IMR-90 (cell line): ENCODE measurements at regions not wholly inside any gene's neighbourhood (a gene's known extent, or its start where the extent isn't known, plus 50 kb on each side); places are given as distances from the start of the nearest gene placed in this dataset.

Source experiments
- ATAC-seq: fragments of 200-7000 bp; cut with Tn5 transposase; 2 replicates; pipeline ENCODE4 v1.9.1; 2020; ENCODE audit warnings: low read depth, mild to moderate bottlenecking, moderate library complexity
- BruUV-seq: library from RNA; stranded (reverse); fragments of 400-500 nt; replicated peaks from 2 replicates; lab custom pipeline; 2021; lab: Mats Ljungman, UMichigan
- CTCF ChIA-PET: fragments of 300-600 bp; formaldehyde crosslinking; extraction: SDS; loops from one replicate; lab custom pipeline; 2021; ENCODE audit warnings: antibody characterized with exemption; lab: Yijun Ruan, JAX
- POLR2A ChIA-PET: fragments of 300-600 bp; sonication (Branson Sonifier 250); formaldehyde crosslinking; loops from one replicate; lab custom pipeline; 2022; ENCODE audit warnings: antibody characterized with exemption; ENCODE audit not compliant: unreplicated experiment; lab: Charles Lee
- DNase-seq: peaks from one replicate; pipeline ENCODE4 v3.0.0; 2013
- H2AFZ ChIP-seq: replicated peaks from 2 replicates; pipeline ENCODE3; 2013; ENCODE audit warnings: low read length, mild to moderate bottlenecking; ENCODE audit not compliant: poor library complexity
- H2AK5ac ChIP-seq: 2 replicates; pipeline ENCODE4 v1.6.1; 2013; ENCODE audit warnings: low read depth, low read length, inconsistent platforms
- H2AK9ac ChIP-seq: replicated peaks from 2 replicates; pipeline ENCODE3; 2013; ENCODE audit warnings: mild to moderate bottlenecking, low read depth, low read length, moderate library complexity; ENCODE audit not compliant: poor library complexity
- H2BK120ac ChIP-seq: 2 replicates; pipeline ENCODE4 v1.6.1; 2013; ENCODE audit warnings: low read depth, low read length, inconsistent platforms
- H2BK15ac ChIP-seq: 3 replicates; pipeline ENCODE4 v1.6.1; 2013; ENCODE audit warnings: low read depth, low read length, inconsistent platforms
- H2BK20ac ChIP-seq: 2 replicates; pipeline ENCODE4 v1.6.1; 2013; ENCODE audit warnings: low read depth, mild to moderate bottlenecking, inconsistent platforms, low read length, moderate library complexity
- H2BK5ac ChIP-seq: 2 replicates; pipeline ENCODE4 v1.6.1; 2013; ENCODE audit warnings: mild to moderate bottlenecking, low read depth, low read length, inconsistent platforms; ENCODE audit not compliant: poor library complexity, severe bottlenecking
- H3K14ac ChIP-seq: replicated peaks from 2 replicates; pipeline ENCODE4 v1.6.1; 2013; ENCODE audit warnings: low read depth, low read length, inconsistent platforms
- H3K18ac ChIP-seq: 2 replicates; pipeline ENCODE4 v1.6.1; 2013; ENCODE audit warnings: low read depth, low read length, control low read depth
- H3K23ac ChIP-seq: 2 replicates; pipeline ENCODE4 v1.6.1; 2013; ENCODE audit warnings: low read depth, low read length, inconsistent platforms
- H3K27ac ChIP-seq: 2 replicates; pipeline ENCODE4 v1.5.1; 2013; ENCODE audit warnings: mild to moderate bottlenecking, control low read depth, low read length; ENCODE audit not compliant: insufficient read depth
- H3K27me3 ChIP-seq: 2 replicates; pipeline ENCODE4 v1.6.1; 2013; ENCODE audit warnings: low read length; ENCODE audit not compliant: control insufficient read depth, insufficient read depth
- H3K36me3 ChIP-seq: 2 replicates; pipeline ENCODE4 v1.6.1; 2013; ENCODE audit warnings: low read length, mixed read lengths; ENCODE audit not compliant: control insufficient read depth, insufficient read depth
- H3K4ac ChIP-seq: 2 replicates; pipeline ENCODE4 v1.6.1; 2013; ENCODE audit warnings: low read depth, low read length, inconsistent platforms
- H3K4me1 ChIP-seq: 2 replicates; pipeline ENCODE4 v1.6.1; 2013; ENCODE audit warnings: low read length, mixed read lengths; ENCODE audit not compliant: control insufficient read depth, insufficient read depth
- H3K4me2 ChIP-seq: 2 replicates; pipeline ENCODE4 v1.6.1; 2013; ENCODE audit warnings: low read depth, mild to moderate bottlenecking, control low read depth, low read length, moderate library complexity
- H3K4me3 ChIP-seq: 2 replicates; pipeline ENCODE4 v1.5.1; 2013; ENCODE audit warnings: low read depth, mild to moderate bottlenecking, control low read depth, low read length, moderate library complexity; ENCODE audit not compliant: insufficient read depth
- H3K56ac ChIP-seq: 2 replicates; pipeline ENCODE4 v1.6.1; 2013; ENCODE audit warnings: low read length, inconsistent platforms; ENCODE audit not compliant: insufficient read depth; ENCODE audit errors: extremely low read depth
- H3K79me1 ChIP-seq, 2 experiments: 2 replicates each; pipeline ENCODE4 v1.6.1; 2013; ENCODE audit warnings: low read length in 2 of 2, inconsistent platforms in 1 of 2, low read depth in 1 of 2
- H3K9ac ChIP-seq: 2 replicates; pipeline ENCODE4 v1.6.1; 2013; ENCODE audit warnings: low read depth, low read length, control low read depth
- H3K9me1 ChIP-seq: 2 replicates; pipeline ENCODE4 v1.6.1; 2013; ENCODE audit warnings: low read length, inconsistent platforms; ENCODE audit not compliant: insufficient read depth
- H3K9me3 ChIP-seq: 2 replicates; pipeline ENCODE4 v1.6.1; 2013; ENCODE audit warnings: low read length; ENCODE audit not compliant: control insufficient read depth, insufficient read depth
- H4K20me1 ChIP-seq: 2 replicates; pipeline ENCODE4 v1.6.1; 2013; ENCODE audit warnings: low read length, inconsistent platforms; ENCODE audit not compliant: insufficient read depth
- H4K5ac ChIP-seq: 2 replicates; pipeline ENCODE4 v1.6.1; 2013; ENCODE audit warnings: mild to moderate bottlenecking, low read depth, low read length, control low read depth
- H4K8ac ChIP-seq, 2 experiments: 2 replicates each; pipeline ENCODE4 v1.6.1; 2013; ENCODE audit warnings: low read depth in 2 of 2, low read length in 2 of 2, control low read depth in 1 of 2, inconsistent platforms in 1 of 2
- H4K91ac ChIP-seq: 2 replicates; pipeline ENCODE4 v1.6.1; 2013; ENCODE audit warnings: low read depth, low read length, inconsistent platforms; ENCODE audit not compliant: insufficient read depth
- CEBPB ChIP-seq: IDR thresholded peaks from 2 replicates; pipeline ENCODE4 v1.6.1; 2012; ENCODE audit warnings: low read depth, low read length, improper control_type of control experiment
- SMC3 ChIP-seq: fragments of 150-350 bp; IDR thresholded peaks from 2 replicates; pipeline ENCODE4 v1.6.1; 2016; ENCODE audit warnings: low read depth, mild to moderate bottlenecking, antibody characterized with exemption, low read length, moderate library complexity
- WGBS, 2 experiments: methylation state at CpG; one replicate each; pipeline versions ENCODE4 v1.1.5 to v1.1.7; 2013; ENCODE audit warnings: missing lambda C conversion rate in 2 of 2; ENCODE audit not compliant: insufficient read length in 1 of 2; ENCODE audit errors: extremely low coverage in 2 of 2; 5-methylcytosine and 5-hydroxymethylcytosine counted together
- dilution Hi-C: fragments of 300-500 bp; cut with HindIII; formaldehyde crosslinking; loops from one replicate; pipeline ENCODE4 v1.14.3; 2018; ENCODE audit warnings: low sequenced_read_pairs; ENCODE audit not compliant: unreplicated experiment
- in situ Hi-C: fragments of 300-500 bp; cut with MboI; formaldehyde crosslinking; loops from 3 replicates; pipeline ENCODE4 v1.14.3; 2019; ENCODE audit warnings: low sequenced_read_pairs, inconsistent platforms, mixed read lengths
- intact Hi-C: fragments of 100-400 bp; cut with micrococcal nuclease; formaldehyde crosslinking; loops from 2 replicates; pipeline ENCODE4 v1.10.0; 2022
- TF ChIP-seq, protein P1 (sequence below): fragments of 150-350 bp; IDR thresholded peaks from 2 replicates; pipeline ENCODE4 v1.6.1; 2017; ENCODE audit warnings: mild to moderate bottlenecking, antibody characterized with exemption, low read length, low read depth

DNA sequence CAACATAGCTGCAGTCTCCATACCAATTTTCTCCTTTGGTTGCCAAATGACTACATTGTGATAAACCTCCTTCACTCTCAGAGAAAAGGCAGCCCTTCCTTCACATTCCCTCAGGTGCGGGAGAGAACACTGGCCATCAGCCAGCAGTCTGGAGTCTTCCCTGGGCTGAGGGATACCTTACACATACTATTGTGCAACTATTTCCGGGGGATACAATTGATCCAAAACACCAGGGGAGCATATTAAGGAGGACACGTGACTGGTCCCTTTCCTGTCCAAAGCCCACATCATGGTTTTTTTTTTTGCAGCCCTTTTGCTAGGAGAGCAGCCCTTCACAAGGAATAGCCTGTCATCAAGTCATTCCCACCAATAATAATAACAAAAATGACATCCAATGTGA is 172.1 kb upstream of the ZRANB2 start:
- Histone ChIP-seq H3K4me2 (no peak overlapping the region), H3K27ac (no peak overlapping the region), H3K9me3 (no peaks in the 10 kb centered on the region), H3K79me1 (no peaks in the 10 kb centered on the region), H3K9ac (no peak overlapping the region), H4K20me1 (no peaks in the 10 kb centered on the region), H4K8ac (no peak overlapping the region), H2BK20ac (no peak overlapping the region), H3K4me3 (no peak overlapping the region), H2BK15ac (no peak overlapping the region), H2AFZ (no peak overlapping the region), H2AK9ac (no peak overlapping the region), H3K14ac (no peak overlapping the region), H4K91ac (no peak overlapping the region), H2BK5ac (no peak overlapping the region), H3K56ac (no peak overlapping the region), H2AK5ac (no peak overlapping the region), H3K4ac (no peak overlapping the region), H3K18ac (no peak overlapping the region), H4K5ac (no peak overlapping the region), H3K36me3 (no peaks in the 10 kb centered on the region), H3K27me3 (no peaks in the 10 kb centered on the region), H3K4me1 (no peaks in the 10 kb centered on the region), H2BK120ac (no peak overlapping the region), H3K23ac (no peak overlapping the region), H3K9me1 (no peaks in the 10 kb centered on the region)
- dilution Hi-C loops (no loop called here), in situ Hi-C loops (no loop called here), intact Hi-C loops (no loop called here)
- DNase-seq (no peak), ATAC-seq (no peak)
- TF ChIP-seq, protein P1, sequence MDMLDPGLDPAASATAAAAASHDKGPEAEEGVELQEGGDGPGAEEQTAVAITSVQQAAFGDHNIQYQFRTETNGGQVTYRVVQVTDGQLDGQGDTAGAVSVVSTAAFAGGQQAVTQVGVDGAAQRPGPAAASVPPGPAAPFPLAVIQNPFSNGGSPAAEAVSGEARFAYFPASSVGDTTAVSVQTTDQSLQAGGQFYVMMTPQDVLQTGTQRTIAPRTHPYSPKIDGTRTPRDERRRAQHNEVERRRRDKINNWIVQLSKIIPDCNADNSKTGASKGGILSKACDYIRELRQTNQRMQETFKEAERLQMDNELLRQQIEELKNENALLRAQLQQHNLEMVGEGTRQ: no peak
- 0 out of 2 replicates have a peak, but pooled peaks have one; percentile 27 for TF ChIP-seq CEBPB
- no peak for TF ChIP-seq SMC3
- CTCF ChIA-PET: no interaction called here
- POLR2A ChIA-PET: no interaction called here
- no TSS peak for BruUV-seq
- no CpG with 5 or more reads among the region's 3 CpGs for WGBS, 2 experiments
